ENCODE measurements at regions not wholly inside any gene's neighbourhood (a gene's known extent, or its start where the extent isn't known, plus 50 kb on each side); places are given as distances from the start of the nearest gene placed in this dataset.

DNA sequence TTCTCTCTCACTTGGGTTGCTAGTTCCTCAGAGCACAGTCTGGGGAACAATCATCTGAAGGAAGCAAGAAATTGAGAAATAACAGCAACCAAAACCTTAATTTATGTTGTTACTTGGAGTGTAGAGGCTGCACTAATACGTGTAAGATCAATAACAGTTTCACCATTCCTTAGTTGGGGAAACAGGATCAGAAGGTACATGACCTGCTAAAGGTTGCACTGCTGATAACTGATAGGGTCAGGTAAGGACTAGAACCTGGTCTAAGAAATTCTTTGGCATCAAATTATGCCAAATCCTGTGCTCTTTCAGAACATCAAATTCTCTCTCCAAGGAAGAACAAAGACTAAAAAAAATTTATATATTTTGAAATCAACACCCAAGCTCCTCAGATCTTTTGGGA, 278.6 kb upstream of the C9orf72 start:
- no peak for TF ChIP-seq GTF2F1 (IDR thresholded peaks at IDR 0.05; ENCODE audit: borderline replicate concordance, low read depth, low read length)
- no peak for TF ChIP-seq YY1 (IDR thresholded peaks at IDR 0.05; ENCODE audit: low read depth, low read length)
- no peak for TF ChIP-seq SIN3A (conservative IDR thresholded peaks at IDR 0.05 in 1 of 2, IDR thresholded peaks at IDR 0.05 in 1 of 2; ENCODE audit: low read depth in 1 of 2, low read length in 2 of 2)
- TF ChIP-seq POU5F1 (IDR thresholded peaks at IDR 0.05; ENCODE audit: low read depth, low read length), result no peak
- no peak for TF ChIP-seq BACH1 (IDR thresholded peaks at IDR 0.05; ENCODE audit: low read length)
- TF ChIP-seq MAX (IDR thresholded peaks at IDR 0.05), result no peak
- TF ChIP-seq JUND (IDR thresholded peaks at IDR 0.05; ENCODE audit: low read length), result no peak
- no peak for TF ChIP-seq ATF2 (IDR thresholded peaks at IDR 0.05; ENCODE audit: low read length)
- no peak for TF ChIP-seq SIRT6 (IDR thresholded peaks at IDR 0.05; ENCODE audit: low read length)
- no peaks in the 10 kb centered on the region for H3K36me3 ChIP-seq (ENCODE audit: control insufficient read depth in 2 of 4, insufficient read depth in 4 of 4, low read length in 3 of 4)
- H3K23me2 ChIP-seq (ENCODE audit: low read depth, low read length), result no peaks in the 10 kb centered on the region
- H2BK12ac ChIP-seq (ENCODE audit: low read depth, low read length), result no peak overlapping the region
- no peaks in the 10 kb centered on the region for H3K9me3 ChIP-seq (ENCODE audit: insufficient read depth in 2 of 2, low read depth in 1 of 2, low read length in 1 of 2)
- H3K4me2 ChIP-seq (ENCODE audit: insufficient read depth in 1 of 2, low read depth in 2 of 2, low read length in 2 of 2), result no peak overlapping the region
- POLR2A ChIA-PET (ENCODE audit: partially characterized antibody), result no interaction called here
- H3K9ac ChIP-seq (replicated peaks in 1 of 4; ENCODE audit: extremely low read depth in 1 of 4, low read depth in 3 of 4, low read length in 3 of 4), result no peak overlapping the region
- no peak overlapping the region for H2BK120ac ChIP-seq (replicated peaks; ENCODE audit: low read depth, low read length)
- H4K5ac ChIP-seq (ENCODE audit: insufficient read length, low read depth, low read length), result no peak overlapping the region
- H2BK15ac ChIP-seq (ENCODE audit: low read length), result no peak overlapping the region
- H2AFZ ChIP-seq (ENCODE audit: low read length), result no peak overlapping the region
- no peak overlapping the region for H3K56ac ChIP-seq (replicated peaks; ENCODE audit: insufficient read length, low read depth, low read length)
- CTCF ChIA-PET (ENCODE audit: partially characterized antibody), result no interaction called here
- H3K23ac ChIP-seq (ENCODE audit: insufficient read length), result no peak overlapping the region
- no peak overlapping the region for H3K27ac ChIP-seq (ENCODE audit: low read depth, low read length)
- no peak overlapping the region for H4K8ac ChIP-seq (ENCODE audit: extremely low read depth, insufficient read depth, low read length)
- H3K4me3 ChIP-seq (ENCODE audit: extremely low read depth in 1 of 4, insufficient read depth in 2 of 4, low read depth in 3 of 4, low read length in 4 of 4), result no peak overlapping the region
- DNase-seq (ENCODE audit: low read depth in 1 of 2, low spot score in 2 of 2) (no peak), FAIRE-seq (no peak)
- H2BK20ac ChIP-seq (ENCODE audit: low read length), result no peak overlapping the region
- no peak overlapping the region for H3K14ac ChIP-seq (ENCODE audit: insufficient read length)
- no peak overlapping the region for H2BK5ac ChIP-seq (ENCODE audit: low read depth, low read length)
- H3K4ac ChIP-seq (replicated peaks; ENCODE audit: insufficient read length, low read depth, low read length), result no peak overlapping the region
- no peaks in the 10 kb centered on the region for H3K79me1 ChIP-seq (ENCODE audit: low read depth, low read length)
- no peak overlapping the region for H4K91ac ChIP-seq (replicated peaks; ENCODE audit: insufficient read length, low read length)
- H3K79me2 ChIP-seq (ENCODE audit: control insufficient read depth in 1 of 2, insufficient read depth in 2 of 2, low read length in 2 of 2), result no peaks in the 10 kb centered on the region
- no peak overlapping the region for H2AK5ac ChIP-seq (ENCODE audit: low read depth, low read length)
- no peaks in the 10 kb centered on the region for H4K20me1 ChIP-seq (replicated peaks in 1 of 2; ENCODE audit: control insufficient read depth in 1 of 2, insufficient read depth in 2 of 2, low read length in 2 of 2)
- no peak overlapping the region for H3K18ac ChIP-seq (ENCODE audit: extremely low read depth, low read length)
- peaks cover 0 to 5% (median 3%) of the 10 kb centered on the region in 4 experiments; a peak in 5 of 7 replicates for H3K4me1 ChIP-seq (replicated peaks in 1 of 4; ENCODE audit: control insufficient read depth in 3 of 4, insufficient read depth in 4 of 4, low read length in 3 of 4)
- WGBS, 2 experiments (ENCODE audit: extremely low coverage in 1 of 2, insufficient coverage in 1 of 2, insufficient read length in 1 of 2, insufficient replicate concordance in 2 of 2, low coverage in 1 of 2, low lambda C conversion rate in 2 of 2, missing lambda C conversion rate in 1 of 2), result 90% methylated on average over 1 of the region's 1 CpG; no CpG with 5 or more reads in 1 of the 2 experiments
- no peaks in the 10 kb centered on the region for H3K27me3 ChIP-seq (replicated peaks in 1 of 4; ENCODE audit: control insufficient read depth in 3 of 4, extremely low read depth in 1 of 4, insufficient read depth in 3 of 4, low read length in 3 of 4)
